ENCODE measurements at regions not wholly inside any gene's neighbourhood (a gene's known extent, or its start where the extent isn't known, plus 50 kb on each side); places are given as distances from the start of the nearest gene placed in this dataset.

- no peak for DNase-seq
Measured at GRCh38 chr2:30310371-30310770, 79.0 kb downstream of the LBH start.

GRCh38 chr2:30310955-30311354, 79.6 kb downstream of the LBH start:
- DNase-seq = no peak

- DNase-seq = no peak
Measured at GRCh38 chr2:30311711-30312110, 80.4 kb downstream of the LBH start.

- no peak for DNase-seq
Measured at GRCh38 chr2:30312916-30313315, 81.6 kb downstream of the LBH start.

GRCh38 chr2:30314981-30315380, 83.6 kb downstream of the LBH start:
- DNase-seq = no peak

GRCh38 chr2:30315391-30316063, 84.2 kb downstream of the LBH start:
- DNase-seq = no peak

GRCh38 chr2:30316408-30316807, 85.1 kb downstream of the LBH start:
- no peak for DNase-seq

GRCh38 chr2:30318987-30319782, 87.9 kb downstream of the LBH start:
- DNase-seq = no peak

- DNase-seq = no peak
Measured at GRCh38 chr2:30321466-30321865, 90.1 kb downstream of the LBH start.

- DNase-seq = no peak
Measured at GRCh38 chr2:30323499-30323898, 92.2 kb downstream of the LBH start.

GRCh38 chr2:30324245-30324908, 93.0 kb downstream of the LBH start:
- no peak for DNase-seq

GRCh38 chr2:30325600-30326328, 94.4 kb downstream of the LBH start:
- DNase-seq = no peak

GRCh38 chr2:30326497-30326896, 95.2 kb downstream of the LBH start:
- DNase-seq = no peak

- DNase-seq = no peak
Measured at GRCh38 chr2:30331038-30331437, 99.7 kb downstream of the LBH start.

- no peak for DNase-seq
Measured at GRCh38 chr2:30331869-30332268, 100.5 kb downstream of the LBH start.

- no peak for DNase-seq
Measured at GRCh38 chr2:30332791-30333453, 101.6 kb downstream of the LBH start.

- DNase-seq = peak; percentile 6
Measured at GRCh38 chr2:30334762-30335363, 103.5 kb downstream of the LBH start.

GRCh38 chr2:30336084-30336483, 104.8 kb downstream of the LBH start:
- DNase-seq = no peak

GRCh38 chr2:30336978-30337841, 105.9 kb downstream of the LBH start:
- no peak for DNase-seq

- no peak for DNase-seq
Measured at GRCh38 chr2:30338475-30338874, 107.1 kb downstream of the LBH start.

- no peak for DNase-seq
Measured at GRCh38 chr2:30339071-30339470, 107.7 kb downstream of the LBH start.

Measured in NCI-H510A treated with DMSO at 0.1 percent for 48 hours (cell line).